ENCODE measurements at regions not wholly inside any gene's neighbourhood (a gene's known extent, or its start where the extent isn't known, plus 50 kb on each side); places are given as distances from the start of the nearest gene placed in this dataset.

DNA sequence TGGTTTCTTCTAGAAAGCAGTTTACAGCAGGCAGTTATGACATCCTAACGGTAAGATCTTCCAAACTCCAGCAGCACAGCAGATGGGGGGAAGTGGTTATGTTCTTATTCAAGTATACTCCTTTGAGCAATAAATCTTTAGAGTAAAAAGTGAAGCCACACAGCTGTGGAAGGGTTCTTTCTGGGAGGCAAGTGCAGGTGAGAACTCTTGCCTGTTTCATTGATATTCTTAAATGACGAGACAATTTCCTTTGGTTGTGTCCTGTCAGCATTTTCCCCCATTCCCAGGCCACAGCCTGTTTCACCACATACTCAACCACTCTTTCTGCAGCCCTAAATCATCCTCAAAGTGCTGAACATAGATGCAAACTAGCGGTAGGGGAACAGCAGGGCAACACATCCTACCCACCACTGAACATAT, 207.3 kb upstream of the MTNR1B start:
- in situ Hi-C loops (cut with HindIII; ENCODE audit: low sequenced_read_pairs), result no loop called here
- TF ChIP-seq, protein P1, sequence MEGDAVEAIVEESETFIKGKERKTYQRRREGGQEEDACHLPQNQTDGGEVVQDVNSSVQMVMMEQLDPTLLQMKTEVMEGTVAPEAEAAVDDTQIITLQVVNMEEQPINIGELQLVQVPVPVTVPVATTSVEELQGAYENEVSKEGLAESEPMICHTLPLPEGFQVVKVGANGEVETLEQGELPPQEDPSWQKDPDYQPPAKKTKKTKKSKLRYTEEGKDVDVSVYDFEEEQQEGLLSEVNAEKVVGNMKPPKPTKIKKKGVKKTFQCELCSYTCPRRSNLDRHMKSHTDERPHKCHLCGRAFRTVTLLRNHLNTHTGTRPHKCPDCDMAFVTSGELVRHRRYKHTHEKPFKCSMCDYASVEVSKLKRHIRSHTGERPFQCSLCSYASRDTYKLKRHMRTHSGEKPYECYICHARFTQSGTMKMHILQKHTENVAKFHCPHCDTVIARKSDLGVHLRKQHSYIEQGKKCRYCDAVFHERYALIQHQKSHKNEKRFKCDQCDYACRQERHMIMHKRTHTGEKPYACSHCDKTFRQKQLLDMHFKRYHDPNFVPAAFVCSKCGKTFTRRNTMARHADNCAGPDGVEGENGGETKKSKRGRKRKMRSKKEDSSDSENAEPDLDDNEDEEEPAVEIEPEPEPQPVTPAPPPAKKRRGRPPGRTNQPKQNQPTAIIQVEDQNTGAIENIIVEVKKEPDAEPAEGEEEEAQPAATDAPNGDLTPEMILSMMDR (IDR thresholded peaks at IDR 0.05; ENCODE audit: low read depth, low read length, missing control alignments), result no peak
- no peak for DNase-seq (ENCODE audit: low read depth)
- H3K4me3 ChIP-seq (ENCODE audit: low read depth, low read length), result no peak overlapping the region

DNA sequence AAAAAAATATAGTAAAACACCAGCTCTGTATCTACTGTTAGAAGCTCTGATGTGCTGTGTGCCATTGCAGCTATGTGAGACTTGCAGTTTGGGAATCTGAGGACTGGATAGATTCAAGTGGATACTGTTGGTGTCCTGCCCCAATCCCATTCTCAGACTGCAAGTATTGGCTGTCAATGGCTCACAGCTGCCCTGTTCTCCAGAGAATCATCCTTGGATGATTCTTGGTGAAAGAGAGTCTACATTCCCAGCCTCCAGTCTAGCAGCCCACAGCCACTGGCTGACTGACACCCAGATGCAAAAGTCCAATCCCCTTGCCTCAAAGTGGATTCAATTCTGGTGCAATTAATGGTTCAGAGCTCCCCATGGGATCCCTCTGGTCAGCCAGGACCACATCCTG, 206.1 kb upstream of the MTNR1B start:
- DNase-seq (ENCODE audit: low read depth), result no peak
- in situ Hi-C loops (cut with HindIII; ENCODE audit: low sequenced_read_pairs), result no loop called here

DNA sequence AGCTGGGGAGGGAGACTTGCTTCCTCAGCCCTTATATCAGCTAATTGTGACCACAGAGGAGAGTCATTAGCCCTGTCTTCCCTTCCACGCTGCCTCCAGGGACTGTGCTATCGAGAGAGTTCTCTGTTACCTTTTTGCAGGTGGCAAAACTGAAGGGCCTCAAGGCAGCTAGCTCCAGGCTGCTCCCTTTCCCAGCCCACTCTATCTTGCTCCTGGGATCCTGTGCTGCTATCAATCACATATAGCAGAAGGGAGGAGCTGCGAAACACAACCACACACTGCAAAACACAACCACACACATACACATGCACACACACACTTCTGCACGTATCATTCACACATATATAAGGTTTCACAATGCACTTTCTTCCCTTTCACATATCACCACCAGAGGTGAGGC, 205.3 kb upstream of the MTNR1B start:
- no peak for DNase-seq (ENCODE audit: low read depth)
- in situ Hi-C loops (cut with HindIII; ENCODE audit: low sequenced_read_pairs), result no loop called here
- no peak overlapping the region for H3K4me3 ChIP-seq (ENCODE audit: low read depth, low read length)
- TF ChIP-seq, protein P1 (IDR thresholded peaks at IDR 0.05; ENCODE audit: low read depth, low read length, missing control alignments), result no peak

More for the DNA sequence above, 206.1 kb upstream of the MTNR1B start:
- TF ChIP-seq, protein P1 (IDR thresholded peaks at IDR 0.05; ENCODE audit: low read depth, low read length, missing control alignments), result no peak
- H3K4me3 ChIP-seq (ENCODE audit: low read depth, low read length), result no peak overlapping the region

DNA sequence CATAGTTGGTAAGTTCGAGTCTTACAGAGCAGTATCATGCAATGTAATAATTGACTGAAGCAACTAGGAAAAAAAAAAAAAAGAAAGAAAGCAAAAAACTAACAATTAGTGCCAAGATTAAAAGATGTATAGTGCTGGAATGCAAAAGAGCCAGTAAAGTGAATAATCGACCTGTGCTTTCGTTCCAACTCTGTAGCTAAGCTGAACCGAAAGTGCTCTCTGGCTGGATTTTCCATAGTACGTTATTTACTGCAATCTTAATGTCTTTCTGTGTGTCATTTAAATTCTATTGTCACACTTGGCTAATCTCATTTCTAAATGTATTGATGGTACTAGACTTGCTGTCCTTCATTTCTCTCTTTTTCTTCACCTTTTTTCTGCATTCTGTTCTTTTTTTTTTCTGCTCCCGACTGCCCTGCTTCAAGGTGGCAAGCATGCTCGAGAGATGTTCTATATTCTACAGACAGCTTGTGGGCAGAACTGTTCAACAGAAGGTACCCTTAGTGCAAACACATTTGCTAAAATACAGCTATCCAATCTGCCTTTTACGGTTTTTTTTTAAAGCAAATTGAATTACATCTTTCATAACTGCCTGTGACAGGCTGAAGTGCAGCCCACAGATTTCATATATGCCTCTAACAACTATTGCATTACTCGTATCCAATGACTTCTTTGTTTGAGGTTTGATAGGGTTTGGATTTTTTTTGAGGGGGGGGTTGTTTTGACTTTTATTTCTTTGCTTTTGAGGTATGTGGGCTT, 204.2 kb upstream of the MTNR1B start:
- DNase-seq (ENCODE audit: low read depth), result no peak
- H3K4me3 ChIP-seq (ENCODE audit: low read depth, low read length), result no peak overlapping the region
- in situ Hi-C loops (cut with HindIII; ENCODE audit: low sequenced_read_pairs), result no loop called here
- TF ChIP-seq, protein P1 (IDR thresholded peaks at IDR 0.05; ENCODE audit: low read depth, low read length, missing control alignments), result no peak

DNA sequence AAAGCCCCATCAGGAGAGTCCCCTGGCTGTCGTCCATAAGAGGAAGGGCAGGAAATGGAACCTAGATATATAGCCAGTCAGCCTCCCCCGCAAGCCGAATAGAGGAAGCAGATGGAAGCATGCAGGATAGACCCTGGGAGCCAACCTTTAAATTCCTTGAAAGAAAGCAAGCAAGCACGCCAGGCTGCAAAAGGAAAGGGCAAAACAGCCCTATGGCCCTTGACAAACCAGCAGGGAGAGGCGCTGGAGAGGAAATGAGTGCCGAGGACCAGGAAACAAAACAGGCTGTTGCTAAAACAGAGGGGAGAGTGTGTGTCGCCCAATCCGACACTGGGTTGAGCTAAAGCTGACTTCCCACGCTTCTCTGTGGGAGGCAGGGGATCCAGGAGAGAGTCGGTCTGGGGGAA, 203.5 kb upstream of the MTNR1B start:
- TF ChIP-seq, protein P1 (IDR thresholded peaks at IDR 0.05; ENCODE audit: low read depth, low read length, missing control alignments), result no peak
- in situ Hi-C loops (cut with HindIII; ENCODE audit: low sequenced_read_pairs), result no loop called here
- no peak for DNase-seq (ENCODE audit: low read depth)
- peak overlapping the region; percentile 16 for H3K4me3 ChIP-seq (ENCODE audit: low read depth, low read length)

DNA sequence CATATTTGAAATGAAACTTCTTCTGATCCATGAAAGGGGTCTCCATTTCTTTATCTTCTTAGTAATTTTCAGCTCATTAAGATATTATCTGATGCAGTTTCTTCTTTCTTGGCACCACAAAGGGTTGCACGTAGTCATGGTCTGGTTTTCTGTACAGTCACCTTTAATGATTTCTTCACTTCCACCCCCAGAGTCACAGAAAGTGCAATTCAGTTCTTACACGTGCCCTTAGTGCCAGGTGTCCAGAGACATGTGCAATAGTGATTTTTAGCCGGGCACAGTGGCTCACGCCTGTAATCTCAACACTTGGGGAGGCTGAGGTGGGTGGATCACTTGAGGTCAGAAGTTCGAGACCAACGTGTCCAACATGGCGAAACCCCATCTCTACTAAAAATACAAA, 202.8 kb upstream of the MTNR1B start:
- H3K4me3 ChIP-seq (ENCODE audit: low read depth, low read length), result no peak overlapping the region
- in situ Hi-C loops (cut with HindIII; ENCODE audit: low sequenced_read_pairs), result no loop called here
- no peak for DNase-seq (ENCODE audit: low read depth)
- TF ChIP-seq, protein P1 (IDR thresholded peaks at IDR 0.05; ENCODE audit: low read depth, low read length, missing control alignments), result no peak
